Hematopoietic multipotent progenitor cell (in vitro differentiated cells): ENCODE measurements at regions not wholly inside any gene's neighbourhood (a gene's known extent, or its start where the extent isn't known, plus 50 kb on each side); places are given as distances from the start of the nearest gene placed in this dataset.
"Not testable (repeated sequence)": the region's sequence is repeated elsewhere in the genome, so short reads cannot be mapped to it uniquely, and the experiment has no call there.

Experiments used
- DNase-seq, 3 donors: peaks; one replicate each; pipeline ENCODE4 v3.0.0-alpha.2; 2011 to 2015; ENCODE audit warnings: low read depth in 2 of 3, low spot score in 2 of 3

DNA sequence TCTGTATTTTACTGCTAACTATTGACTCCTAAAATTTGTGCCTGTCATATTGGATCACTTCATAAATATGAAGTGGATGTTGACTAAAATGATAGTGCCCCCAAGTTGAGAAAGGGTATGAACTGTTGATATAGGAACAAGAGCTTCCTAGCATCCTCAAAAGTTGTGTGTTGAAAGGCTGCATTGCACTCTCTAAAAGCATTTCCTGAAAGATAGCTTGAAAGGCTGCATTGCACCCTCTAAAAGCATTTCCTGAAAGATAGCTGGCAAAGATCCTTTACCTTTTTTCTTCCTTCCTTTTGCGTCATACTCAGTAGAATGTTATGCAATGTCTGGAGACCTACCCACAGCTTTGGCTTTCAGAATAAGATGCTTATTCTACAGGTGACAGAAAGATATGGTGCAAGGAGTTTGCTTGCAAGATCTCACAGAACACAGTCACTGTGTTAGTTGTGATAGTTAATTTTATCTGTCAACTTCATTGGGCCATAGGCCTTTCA, 274.6 kb upstream of the GALNTL6 start:
- DNase-seq = no peak

- no peak for DNase-seq
These were observed 278.8 kb upstream of the GALNTL6 start for GRCh38 chr4:171534391-171534790.

DNA sequence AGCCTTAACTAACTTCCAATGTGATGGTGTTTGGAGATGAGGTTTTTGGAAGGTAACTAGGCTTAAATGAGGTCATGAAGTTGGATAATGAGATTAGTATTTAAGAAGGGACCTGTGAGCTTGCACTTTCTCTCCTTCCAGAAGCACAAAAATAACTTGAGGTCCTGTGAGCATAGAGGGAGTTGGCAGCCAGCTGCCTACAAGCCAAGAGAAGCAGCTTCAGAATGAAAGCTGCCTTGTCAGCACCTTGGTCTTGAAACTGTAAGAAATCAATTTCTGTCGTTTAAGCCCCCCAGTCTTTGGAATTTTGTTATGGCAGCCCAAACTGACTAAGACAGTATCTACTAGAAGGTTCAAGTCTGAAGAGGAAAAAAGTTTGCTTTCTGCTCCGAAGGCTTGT, 280.2 kb upstream of the GALNTL6 start:
- no peak for DNase-seq

DNA sequence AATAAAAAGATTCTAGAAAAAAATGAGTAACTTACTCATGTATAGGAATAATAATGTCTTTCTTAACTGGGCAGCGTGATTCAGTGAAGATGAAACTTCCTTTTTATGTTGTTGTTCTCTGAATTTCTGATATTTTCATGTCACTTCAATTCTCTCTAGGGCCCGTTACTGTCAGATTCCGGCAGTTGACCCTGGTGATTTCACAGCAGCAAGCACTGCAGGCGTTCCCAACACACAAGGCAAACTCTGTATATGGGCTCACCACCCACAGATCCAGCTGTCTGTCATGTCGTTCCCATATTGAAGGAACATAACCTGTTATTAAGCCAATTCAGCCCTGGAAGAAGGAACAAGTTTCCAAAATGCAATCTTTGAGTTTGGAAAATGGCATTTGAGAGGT, 288.3 kb upstream of the GALNTL6 start:
- no peak for DNase-seq

- no peak for DNase-seq
These were observed 291.5 kb upstream of the GALNTL6 start for GRCh38 chr4:171521726-171522125.

DNA sequence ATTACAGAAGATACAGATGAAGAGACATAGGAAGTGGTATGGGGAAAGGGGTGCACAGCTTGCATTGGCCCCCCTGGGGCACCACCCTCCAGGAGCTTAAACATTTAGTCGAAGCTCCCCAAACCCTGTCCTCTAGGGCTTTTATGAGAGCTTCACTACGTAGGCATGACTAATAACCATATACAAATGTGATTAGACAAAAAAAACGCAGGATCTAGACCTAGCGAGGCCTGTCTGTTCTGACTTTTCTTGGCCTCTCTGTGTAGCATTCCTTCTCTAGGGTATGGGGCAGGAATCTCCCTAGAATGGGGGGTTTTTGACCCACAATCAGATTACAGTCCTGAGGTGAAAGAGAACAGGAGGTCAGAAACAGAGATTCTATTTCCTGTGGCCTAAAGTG, 293.7 kb upstream of the GALNTL6 start:
- DNase-seq = no peak

- no peak for DNase-seq
These were observed 295.3 kb upstream of the GALNTL6 start for GRCh38 chr4:171517883-171518282.

GRCh38 chr4:171516694-171517093, 296.5 kb upstream of the GALNTL6 start:
- DNase-seq = no peak

DNA sequence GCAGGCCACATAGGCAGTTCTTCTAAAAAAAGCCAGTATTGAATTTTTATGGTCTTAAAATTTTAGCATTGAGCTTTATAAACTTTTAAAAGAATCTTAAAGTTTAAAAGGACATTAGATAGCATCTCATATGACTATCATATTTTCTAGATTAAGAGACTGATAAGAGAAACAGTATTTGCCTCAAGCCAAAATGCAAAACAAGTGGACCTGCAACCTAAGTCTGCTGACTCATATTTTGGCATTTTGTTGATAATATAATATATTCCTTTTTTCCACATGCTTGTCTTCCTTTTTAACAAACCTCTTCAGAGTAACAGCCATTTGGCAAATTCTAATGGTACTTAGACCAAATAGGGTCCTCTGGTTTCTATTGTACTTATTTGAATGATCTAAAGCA, 328.5 kb upstream of the GALNTL6 start:
- DNase-seq = no peak

- no peak for DNase-seq
These were observed 335.0 kb upstream of the GALNTL6 start for GRCh38 chr4:171478181-171478580.

- DNase-seq = not testable (repeated sequence)
These were observed 338.1 kb upstream of the GALNTL6 start for GRCh38 chr4:171475111-171475510.

DNA sequence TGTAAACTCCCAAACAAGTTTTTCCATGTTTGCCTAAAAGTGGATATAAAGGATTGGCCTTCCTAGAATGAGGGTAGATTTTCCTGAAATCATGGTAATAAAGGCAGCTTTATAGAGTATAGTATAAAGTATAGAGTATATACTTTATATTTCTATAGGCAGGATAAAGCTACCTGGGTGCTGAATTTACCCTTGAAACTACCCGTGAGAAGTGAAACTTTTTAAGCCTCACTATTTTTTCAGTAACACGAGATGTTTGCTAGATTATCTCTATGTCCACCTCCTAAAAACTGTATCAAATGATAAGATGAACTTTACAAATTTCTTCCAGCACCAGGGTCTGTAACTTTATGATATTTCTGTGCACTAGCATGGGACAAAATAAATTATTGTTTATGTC, 340.0 kb upstream of the GALNTL6 start:
- DNase-seq = no peak

GRCh38 chr4:171472230-171472629, 341.0 kb upstream of the GALNTL6 start:
- DNase-seq = no peak

- DNase-seq = no peak
These were observed 348.7 kb upstream of the GALNTL6 start for GRCh38 chr4:171464499-171464898.

DNA sequence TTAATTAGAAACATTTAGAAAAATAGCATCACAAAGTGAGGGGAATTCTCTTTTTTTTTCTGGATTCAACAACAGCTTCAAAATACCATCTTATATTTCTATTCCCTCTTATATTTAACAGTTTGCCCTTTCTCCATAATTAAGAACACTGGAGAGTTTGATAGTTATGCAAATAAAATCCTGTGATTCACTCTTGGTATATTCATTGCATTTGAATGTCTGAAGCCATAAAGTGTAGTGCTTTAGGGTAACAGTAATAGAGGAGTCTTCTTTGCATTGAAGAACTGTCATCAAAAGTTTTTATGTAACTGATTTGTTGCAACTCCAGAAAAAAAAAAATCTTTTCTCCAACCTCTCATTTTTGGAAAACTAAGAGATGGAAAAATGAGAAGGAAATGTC, 352.0 kb upstream of the GALNTL6 start:
- DNase-seq = no peak

- DNase-seq = no peak
These were observed 364.2 kb upstream of the GALNTL6 start for GRCh38 chr4:171448919-171449481.

GRCh38 chr4:171448358-171448757, 364.8 kb upstream of the GALNTL6 start:
- DNase-seq = no peak

DNA sequence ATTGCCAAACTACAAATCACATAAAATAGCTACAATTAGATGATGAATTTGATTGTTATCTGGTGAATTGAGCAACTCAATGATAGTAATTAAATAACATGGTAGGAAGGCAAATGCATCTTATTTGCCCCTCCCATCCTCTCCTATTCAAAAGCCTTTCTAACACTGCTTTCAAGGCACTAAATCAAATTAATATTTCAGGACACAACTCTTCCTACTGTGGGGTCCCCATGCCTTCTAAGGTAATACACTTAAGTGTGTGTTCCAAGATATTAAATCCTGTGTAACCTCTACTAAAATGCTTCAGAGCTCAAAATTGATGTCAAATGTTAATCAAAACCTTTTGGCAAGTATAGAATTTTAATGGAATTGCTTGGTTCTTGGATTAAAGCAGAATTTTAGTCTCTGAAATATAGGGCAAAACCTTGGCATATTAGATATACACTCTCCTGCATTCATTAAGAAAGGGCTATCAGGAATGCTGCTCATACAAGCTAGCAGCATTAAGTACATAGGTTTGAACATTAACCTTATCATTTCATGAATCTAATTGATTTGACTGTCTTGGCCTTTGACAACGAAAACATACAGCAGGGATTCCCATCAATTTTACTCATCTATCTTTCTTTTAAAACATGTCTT, 371.8 kb upstream of the GALNTL6 start:
- no peak for DNase-seq

DNA sequence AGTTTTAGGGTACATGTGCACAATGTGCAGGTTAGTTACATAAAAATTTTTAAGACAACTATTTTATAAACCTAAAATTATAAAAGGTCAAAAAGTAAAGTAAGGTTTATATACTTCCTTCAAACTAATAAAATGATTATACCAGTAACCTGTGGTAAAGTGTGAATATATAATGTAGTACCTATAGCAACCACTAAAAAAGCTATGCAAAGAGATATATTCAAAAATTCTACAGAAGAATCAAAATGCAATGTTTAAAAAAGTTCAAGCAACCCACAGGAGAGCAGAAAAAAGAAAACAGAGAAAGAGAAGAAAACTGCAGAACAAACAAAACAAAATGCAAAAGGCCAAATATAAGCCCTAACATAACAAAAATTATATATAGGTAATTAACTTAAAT, 379.5 kb upstream of the GALNTL6 start:
- DNase-seq = no peak

GRCh38 chr4:171432536-171432935, 380.7 kb upstream of the GALNTL6 start:
- DNase-seq = no peak

DNA sequence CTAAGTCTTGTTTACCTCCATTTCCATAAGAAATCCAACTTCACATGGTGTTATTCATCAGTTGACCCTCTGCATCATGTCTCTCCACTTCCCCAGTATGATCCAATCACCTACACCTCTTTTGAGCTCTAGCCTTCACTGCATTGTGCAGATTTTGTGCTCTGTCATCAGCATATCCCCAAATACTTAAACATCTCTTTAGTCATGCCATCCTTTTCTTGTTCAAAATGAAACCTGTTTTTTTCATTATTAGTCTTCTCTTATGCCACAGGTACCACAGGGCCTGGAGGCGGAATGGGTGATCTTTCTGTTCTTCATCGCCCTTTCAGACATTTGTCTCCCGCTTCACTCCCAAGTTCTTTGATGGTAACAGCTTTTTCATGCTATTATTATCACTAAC, 382.7 kb upstream of the GALNTL6 start:
- no peak for DNase-seq

DNA sequence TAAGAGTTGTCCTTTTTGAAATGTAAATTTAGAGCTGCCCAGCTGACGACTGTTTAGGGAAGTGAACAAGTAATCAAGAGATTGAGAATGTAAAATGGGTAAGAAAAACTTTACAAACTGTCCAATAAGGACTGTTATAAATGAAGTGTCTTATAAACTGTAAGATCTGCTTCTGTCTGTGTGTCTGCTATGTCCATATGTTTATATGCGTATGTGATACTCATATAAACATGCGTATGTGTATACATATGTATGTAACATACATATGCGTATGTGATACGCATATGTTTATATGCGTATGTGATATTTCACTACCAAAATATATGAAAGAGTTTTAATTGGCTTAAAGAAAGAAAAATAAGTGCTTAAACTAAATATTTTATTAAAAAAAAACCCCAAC, 416.0 kb upstream of the GALNTL6 start:
- no peak for DNase-seq

DNA sequence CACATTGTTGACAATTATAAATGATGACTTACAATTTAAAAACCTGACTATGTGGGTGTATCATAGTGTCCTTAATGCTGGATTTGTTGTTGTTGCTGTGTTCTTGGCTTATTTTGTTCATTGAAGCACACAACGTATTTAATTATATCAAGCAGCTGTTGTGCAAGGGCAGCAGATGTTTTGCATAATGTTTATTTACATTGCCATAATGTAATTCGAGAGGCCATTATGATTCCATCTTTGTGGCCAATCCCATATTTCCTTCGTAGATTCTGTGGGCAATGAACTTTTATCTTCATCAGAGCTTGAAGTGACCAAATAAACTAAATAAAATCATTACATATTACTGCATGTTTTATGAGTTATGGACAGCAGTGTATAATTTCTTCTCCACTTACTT, 422.6 kb upstream of the GALNTL6 start:
- no peak for DNase-seq
